CD4-positive, alpha-beta T cell treated with Interleukin-2 at 100 ng/mL for 4 hours (primary cell): ENCODE measurements at regions not wholly inside any gene's neighbourhood (a gene's known extent, or its start where the extent isn't known, plus 50 kb on each side); places are given as distances from the start of the nearest gene placed in this dataset.
"Not testable (repeated sequence)": the region's sequence is repeated elsewhere in the genome, so short reads cannot be mapped to it uniquely, and the experiment has no call there.

Source experiments
- DNase-seq: peaks from one replicate; pipeline ENCODE4 v3.0.0-alpha.2; 2020; ENCODE audit warnings: low spot score

DNA sequence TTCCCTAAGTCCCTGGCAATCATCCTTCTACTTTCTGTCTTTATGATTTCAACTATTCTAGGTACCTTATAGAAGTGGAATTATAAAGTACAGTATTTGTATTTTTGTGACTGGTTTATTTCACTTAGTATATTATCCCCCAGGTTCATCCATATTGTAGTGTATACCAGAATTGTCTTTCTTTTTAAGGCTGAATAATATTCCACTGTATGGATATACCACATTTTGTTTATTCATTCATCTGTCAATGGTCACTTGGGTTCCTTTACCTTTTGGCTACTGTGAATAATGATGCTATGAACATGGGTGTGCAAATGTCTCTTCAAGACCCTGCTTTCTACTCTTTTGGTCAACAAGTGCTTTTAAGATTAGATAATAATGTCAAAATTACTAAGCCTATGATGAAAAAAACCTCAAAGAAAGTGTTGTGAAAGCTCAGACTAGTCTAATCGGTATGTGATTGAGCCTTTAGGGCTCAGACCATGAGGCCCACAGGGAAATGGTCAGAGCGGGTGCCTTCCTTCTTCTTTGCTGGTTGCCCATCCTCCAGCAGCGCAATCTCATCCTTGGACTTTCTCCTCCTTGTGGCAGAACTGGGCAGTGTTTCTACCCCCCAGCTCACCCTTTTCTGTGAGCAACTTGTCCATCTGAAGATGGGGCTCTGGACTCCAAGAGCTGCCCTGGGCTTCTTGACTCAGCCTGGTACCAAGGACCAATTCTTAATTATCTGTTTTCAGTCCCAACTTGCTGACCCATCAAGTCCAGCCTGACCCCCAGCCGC lies 105.4 kb downstream of the TTC8 start:
- no peak for DNase-seq

DNA sequence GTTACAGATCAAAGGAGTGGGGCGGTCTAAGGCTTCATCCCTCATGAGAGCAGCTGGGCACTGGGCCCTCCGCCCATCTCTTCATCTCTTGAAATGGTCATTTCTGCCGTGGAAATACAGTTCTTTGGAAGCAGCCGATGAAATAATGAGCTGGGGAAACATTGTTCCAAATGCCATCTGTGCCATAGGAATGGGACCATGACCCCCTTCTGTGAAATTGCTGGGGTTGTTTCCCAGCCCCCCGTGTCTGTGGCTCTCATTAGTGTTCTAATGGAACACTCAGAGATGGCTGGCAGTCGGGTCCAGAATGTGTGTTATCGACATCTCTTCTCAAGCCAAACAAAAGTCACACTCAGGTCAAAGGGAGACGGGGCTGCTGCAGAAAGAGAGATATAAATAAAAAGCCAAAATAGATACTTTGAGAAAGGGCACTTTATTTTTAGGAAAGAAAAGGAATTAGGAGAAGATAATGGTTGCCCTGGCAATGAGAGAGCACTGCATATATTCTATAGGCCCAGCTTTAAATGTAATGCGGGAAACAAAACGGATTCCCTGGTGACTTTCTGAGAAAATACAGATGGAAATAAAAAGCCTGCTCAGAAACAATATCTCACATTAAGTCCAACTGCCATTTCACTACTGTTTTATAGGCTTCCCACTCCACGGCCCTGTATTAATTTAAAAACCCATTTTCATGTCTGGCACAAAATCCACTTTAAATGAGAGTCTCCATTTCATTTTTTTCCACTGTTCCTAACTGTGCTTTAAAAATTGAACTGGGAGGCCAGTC lies 107.1 kb downstream of the TTC8 start:
- DNase-seq: no peak

DNA sequence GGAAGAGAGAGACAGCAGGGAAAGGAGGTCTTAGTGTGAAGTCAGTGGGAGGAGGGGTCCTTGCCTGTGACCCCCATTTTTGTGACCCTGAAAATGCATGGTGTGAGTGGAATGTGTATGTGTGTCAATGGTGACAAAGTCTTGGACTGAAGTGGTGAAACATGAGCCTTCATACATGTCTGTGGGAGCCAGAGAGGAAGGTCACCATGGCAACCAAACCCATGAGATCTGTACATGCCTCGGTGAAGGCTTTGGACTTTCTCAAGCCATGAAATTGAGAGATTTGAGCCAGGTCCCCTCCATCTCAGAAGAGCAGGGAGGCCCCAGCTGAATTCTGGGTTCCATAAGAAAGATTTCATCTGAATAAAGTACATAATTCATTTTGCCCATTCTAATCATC lies 108.7 kb downstream of the TTC8 start:
- DNase-seq: no peak

DNA sequence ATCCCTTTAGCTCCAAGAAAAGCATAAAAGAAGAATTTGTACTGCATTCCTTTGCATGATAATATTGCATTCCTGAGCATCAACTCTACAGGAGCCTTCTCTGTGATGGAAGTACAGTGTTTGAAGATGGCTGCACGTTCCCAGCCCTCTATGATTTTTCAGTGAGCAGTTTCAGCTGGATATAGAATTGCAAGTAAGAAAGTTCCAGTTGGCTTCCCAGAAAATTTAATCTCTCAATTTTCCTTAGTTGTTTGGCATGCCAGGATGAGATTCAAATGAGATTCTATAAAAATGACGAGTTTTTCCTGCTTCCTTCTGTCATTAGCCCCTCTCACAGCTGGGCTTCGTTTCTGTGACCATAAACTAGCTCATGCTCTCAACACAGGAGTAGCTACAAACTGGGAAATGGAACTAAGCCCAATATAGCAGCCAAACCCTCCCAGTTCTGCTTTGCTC lies 109.9 kb downstream of the TTC8 start:
- DNase-seq: no peak

DNA sequence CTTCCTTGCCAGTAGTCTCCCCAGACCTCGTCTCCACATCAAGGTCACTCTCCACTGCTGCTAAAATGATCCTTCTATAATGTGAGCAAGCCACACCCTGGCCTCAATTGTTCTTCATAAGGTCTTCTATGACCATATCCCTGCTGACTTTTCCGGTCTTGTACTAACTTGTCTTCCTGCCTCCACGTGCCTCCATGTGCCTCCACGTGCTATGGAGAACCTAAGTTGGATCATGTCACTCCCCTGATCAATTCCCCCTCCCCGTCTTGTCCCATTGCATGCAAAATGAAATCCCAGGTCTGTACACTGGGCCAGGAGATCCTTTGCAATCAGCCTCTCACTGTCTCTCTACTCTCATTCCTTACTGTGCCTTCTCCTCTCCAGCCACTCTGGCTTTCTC lies 110.6 kb downstream of the TTC8 start:
- DNase-seq: no peak

DNA sequence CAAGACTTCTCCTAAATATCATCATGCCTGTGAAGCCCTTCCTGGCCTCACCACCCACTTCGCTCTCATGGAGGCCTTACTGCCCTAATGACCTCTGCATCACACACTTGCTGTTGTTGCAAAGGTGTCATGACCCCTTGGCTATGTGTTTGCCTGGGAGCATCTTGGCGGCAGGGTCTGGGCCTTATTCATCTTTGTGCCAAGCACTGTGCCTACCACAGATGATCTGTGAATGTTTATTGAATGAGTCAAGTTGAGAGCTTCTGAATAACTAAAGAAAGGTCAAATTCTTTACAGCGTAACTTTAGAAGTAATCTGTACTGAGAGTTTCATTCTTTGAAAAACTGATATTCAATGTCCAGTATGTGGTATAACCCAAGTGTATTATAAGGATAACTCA lies 113.3 kb downstream of the TTC8 start:
- no peak for DNase-seq

DNA sequence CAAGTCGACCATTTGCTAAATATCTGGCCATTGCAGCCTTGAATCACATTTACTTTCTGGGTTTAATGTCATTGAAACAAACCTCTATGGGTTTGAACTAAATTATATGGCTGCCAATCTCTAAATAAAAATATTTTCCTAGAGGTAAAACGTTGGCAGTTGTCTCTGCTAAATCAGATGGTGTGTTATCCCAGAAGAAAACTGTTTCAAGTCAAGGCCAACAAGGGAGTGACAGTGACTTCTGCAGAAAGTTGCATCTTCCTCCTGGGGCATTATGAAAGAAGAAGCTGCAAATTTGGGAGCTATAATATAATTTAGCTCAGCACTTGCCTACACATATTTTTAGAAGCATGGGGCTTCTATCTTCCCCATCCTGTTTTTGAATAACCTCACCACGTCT lies 116.2 kb downstream of the TTC8 start:
- DNase-seq: no peak

DNA sequence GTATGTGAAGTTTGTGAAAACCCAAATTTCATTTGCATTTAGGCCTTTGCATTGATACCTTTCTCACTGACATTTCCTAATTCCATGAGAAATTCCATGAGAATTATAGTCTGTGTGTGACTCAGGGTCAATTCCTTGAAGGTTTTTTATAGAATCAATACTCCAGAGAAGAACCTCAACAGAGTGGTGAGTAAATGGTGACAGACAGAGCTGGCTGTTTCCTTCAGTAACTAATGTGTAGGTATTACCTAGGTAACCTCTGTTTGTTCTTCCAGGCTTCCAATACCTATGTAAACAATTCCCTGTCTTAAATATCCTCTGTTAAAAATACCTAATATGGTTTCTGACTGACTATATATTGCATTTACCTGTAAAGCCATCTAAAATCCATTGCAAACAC lies 117.0 kb downstream of the TTC8 start:
- DNase-seq: no peak

DNA sequence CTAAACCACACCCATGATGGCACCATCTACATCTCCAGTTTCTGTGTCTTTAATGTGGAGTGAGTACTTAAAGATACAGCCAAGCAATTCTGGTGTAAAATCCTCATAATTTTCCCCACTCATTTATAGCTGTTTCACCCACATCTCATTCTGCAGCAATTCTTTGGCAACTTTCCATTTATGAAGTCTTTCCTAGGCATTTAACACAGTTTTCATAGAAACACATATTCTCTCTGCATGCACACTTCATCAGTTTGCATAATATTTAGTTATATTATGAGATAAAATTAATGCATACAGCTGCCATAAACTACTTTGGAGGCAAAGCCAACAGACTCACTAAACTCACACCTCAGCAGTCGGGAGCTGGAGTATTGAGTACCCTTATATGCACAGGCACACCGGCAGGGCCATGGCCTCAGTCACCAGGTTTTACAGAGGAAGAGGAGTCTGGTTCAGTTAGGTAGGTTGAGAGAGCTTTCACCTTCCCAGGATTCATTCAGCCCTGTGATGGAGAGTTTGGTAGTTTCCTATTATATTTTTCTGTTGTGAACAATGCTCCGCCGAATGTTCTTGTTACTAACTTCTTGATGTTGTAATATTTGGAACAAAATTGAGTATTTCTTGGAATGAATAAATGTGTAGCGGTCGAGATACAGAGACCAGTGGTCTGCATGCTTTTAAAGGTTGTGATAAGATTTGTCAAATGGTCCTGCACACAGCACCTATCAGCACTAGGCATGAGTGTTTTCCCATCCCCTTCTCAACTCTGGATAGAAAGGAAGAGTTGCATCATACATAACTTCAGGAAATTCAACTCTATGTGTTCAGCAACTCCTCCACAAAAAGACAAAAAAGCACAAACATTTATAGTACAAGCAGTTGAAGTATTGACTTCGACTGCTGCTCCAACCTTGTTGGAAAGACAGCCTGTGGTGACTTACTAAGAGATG lies 123.5 kb downstream of the TTC8 start:
- DNase-seq: no peak

DNA sequence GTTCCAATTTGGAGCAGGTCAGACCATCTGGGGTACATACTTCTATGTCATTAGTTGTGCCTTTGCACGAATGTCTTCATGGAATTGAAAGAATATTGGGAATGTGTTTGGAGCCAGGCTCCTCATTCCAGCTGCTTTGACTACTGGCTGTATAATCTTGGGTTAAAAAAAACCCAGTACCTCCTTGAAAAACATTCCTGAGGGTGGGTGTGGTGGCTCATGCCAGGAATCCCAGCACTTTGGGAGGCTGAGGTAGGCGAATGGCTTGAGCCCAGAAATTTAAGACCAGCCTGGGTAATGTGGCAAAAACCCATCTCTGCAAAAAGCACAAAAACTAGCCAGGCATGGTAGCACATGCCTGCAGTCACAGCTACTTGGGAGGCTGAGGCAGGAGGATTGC lies 125.6 kb downstream of the TTC8 start:
- DNase-seq: no peak

DNA sequence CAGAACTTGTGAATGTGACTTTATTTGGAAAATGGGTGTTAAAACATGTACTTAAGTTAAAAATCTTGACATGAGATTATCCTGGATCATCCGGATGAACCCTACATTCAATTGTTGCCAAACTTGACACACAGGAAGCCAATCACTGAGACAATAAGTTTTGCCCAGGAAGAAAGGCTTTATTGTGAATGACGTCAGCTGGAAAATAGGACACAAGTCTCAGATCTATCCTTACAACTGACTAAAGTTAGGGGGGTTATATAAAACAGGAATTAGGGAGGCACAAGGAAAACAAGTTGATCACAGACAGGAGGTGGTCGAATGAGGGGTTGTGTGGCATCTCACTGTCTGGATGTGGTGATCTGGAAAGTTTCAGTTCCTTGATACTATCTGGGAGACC lies 126.9 kb downstream of the TTC8 start:
- DNase-seq: no peak

DNA sequence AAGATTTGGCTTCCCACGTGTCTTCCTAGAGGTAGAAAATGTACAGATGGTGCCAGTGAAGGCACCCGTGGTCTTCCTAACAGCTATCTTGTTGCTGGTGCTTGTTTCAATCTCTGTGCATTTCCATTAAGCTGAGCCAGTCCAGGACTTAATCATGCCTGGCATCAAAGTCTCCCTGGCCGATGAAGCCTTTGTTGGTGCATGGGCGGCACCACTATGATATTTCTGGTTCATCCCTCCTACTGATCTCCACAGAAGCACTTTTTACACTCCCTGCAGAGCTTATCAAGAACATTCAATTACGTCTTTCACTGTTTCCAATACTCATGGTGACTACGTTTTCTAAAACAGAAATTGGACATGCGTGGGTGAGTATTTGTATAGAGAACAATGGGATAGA lies 128.4 kb downstream of the TTC8 start:
- no peak for DNase-seq

DNA sequence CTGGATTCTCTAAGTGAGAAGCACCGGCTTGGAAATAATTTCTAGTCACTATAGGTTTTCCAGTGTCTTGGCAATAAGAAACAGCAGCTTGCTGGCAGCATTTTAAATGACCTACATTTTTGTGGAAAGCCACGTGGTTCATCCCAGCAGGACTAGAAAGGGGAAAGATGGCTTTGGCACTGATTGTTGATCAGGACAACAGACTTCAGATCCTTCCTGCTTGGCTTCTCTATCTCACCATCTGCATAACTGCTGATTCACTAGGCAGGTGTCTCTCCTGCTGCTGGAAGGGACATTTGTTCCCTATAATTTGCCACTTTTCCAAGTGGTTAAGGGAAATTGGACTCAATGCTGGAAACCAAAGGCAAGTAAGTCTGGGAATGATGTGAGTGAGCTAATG lies 131.0 kb downstream of the TTC8 start:
- DNase-seq: no peak

DNA sequence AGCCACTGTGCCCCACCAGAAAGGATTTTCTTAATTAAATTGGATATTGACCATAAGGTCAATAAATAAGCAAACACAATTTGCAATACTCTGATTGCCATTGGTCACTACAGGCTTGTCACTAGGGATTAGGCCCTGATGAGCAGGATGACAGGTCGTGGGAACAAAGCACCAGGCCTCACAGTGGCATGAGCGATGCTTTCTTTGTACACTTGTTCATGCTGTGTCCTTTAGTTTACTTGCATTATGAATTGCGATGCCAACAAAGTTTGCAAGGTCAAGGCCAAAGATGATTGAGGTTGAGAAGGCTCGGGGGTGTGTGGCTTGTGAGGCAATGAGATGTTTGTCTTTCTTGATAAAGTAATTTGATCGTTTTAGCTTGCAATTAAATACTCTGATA lies 136.0 kb downstream of the TTC8 start:
- no peak for DNase-seq

DNA sequence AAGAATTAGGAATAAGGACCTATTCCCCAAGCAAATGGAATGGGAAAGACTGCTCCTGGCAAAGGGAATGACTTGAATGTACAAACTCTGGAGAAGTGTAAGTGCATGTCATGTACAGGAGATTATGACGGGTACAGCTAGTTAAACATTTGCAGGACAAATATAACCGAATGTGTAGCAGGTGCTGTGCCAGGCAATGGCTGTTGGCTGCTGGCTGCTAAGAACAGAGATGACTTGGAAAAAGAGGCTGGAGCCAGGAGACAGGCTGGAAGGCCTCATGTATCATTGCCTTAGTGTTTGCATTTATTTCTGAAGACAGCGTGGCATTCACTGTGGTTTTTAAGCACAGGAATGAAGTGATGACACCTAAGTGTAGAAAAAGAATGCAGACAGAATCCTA lies 136.8 kb downstream of the TTC8 start:
- DNase-seq: no peak

DNA sequence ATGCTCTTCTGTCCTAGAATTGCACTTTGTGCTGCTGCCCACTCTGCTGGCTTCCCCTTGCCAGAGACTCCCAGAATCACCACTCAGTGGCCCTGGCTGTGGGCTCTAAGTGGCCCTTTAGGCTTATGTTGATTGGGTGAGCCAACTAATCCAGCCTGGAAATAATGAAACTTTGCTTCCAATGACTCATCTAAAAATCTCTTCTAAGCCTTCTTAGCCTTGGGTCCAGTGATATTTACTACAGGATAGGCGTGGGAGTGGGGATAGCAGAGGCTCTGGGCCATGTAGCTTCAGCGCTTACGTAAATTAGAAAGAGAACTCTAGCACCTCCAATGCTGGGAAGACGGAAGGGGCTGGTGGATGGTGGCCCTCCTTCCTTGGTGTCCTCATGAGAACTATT lies 137.9 kb downstream of the TTC8 start:
- no peak for DNase-seq

DNA sequence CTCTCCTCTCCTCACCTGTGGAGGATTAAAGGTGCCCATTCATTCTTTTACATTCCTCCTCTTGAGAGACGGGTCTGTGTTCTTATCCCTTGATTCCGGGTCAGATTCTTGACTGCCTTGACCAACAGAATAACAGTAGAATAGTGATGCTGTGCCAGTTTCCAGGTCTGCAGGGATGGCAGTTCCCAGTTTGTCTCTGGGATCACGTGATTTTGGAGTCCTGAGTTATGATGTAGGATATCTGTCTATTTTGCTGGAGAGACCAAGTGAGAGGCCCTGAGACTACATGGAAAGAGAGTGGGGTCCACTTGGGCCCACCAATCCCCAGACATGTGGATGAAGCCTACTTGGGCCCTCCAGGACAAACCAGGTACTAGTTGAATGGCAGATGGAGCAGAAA lies 142.8 kb downstream of the TTC8 start:
- no peak for DNase-seq

DNA sequence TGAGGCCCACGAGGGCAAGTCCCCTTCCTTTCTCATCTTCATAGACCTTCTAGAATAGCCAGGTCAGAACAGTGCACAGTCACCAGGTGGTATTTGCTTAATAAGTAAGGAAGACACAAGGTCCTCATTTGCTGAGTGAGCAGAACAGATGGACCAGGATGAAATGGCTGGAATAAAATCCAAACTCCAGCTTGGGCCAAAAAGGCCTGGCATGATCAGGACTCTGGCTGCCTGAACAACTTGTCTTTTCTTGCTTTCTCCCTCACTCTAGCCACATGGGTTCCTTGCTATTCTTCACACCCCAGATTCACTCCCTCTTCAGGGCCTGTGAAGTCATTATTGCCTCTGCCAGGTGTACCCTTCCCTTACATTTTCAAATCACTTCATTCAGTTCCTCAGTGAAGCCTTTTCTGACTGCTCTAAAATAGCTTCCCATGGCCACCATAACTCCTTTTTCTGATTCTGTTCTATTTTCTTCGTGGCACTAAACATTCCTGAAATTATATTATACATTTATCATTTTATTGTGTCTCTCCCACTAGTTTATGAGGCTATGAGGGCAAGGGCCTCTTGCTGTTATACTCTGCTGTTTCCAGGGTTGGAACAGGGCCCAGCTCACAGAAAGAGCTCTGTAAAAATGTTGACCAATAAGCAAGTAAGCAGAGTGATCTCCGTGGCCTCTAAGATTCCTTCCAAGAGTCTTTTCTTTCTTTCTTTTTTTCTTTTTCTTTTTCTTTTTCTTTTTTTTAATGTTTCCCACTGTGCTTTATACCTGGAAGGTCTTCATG lies 150.8 kb downstream of the TTC8 start:
- DNase-seq: no peak

DNA sequence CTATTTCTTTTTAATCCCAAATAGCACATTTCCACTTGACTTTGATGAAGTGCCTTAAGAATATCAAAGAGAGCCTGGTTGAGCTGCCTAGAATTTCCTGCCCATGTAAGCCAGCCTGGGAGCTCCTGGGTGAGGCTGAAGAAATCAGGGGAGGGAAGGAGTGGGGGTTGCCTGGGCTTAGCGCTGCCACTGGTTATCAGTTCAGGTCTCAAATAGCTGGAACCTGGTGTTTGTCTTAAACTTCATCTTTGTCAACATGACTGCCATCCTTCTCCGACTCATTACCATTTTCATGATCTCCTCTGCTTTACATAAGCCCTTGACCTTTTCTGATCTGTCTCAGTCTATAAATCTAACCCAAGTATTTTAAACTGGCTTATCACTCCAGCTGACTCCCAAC lies 151.5 kb downstream of the TTC8 start:
- DNase-seq: no peak

DNA sequence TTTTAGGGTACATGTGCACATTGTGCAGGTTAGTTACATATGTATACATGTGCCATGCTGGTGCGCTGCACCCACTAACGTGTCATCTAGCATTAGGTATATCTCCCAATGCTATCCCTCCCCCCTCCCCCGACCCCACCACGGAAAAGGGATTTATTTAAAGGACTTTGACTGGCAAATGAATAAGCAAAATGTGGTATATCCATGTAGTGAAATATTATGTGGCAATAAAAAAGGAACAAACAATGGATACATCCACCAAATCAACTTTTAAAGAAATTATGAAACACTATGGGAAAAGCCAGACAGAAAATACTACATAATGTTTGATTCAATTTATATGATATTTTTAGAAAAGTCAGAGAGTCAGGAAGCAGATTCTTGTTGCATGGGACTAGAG lies 156.5 kb downstream of the TTC8 start:
- DNase-seq: not testable (repeated sequence)

DNA sequence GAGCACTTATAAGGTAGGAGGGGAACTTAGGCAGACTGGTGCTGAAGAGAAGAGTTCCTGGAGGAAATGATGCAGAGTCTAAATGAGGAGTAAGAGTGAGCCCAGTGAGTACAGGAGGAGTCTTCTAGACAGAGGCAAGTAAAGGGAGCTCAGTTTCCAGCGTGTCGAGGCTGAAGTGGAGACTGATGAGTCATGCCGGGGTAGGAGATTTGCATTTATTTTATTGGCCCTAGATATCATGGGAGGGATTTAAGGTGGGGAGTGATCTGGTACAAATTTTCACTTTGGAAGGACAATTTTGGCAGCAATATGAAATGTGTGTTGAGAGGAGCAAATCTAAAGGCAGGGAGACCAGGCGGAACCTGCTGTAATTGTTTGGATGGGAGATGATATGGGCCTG lies 157.5 kb downstream of the TTC8 start:
- no peak for DNase-seq

DNA sequence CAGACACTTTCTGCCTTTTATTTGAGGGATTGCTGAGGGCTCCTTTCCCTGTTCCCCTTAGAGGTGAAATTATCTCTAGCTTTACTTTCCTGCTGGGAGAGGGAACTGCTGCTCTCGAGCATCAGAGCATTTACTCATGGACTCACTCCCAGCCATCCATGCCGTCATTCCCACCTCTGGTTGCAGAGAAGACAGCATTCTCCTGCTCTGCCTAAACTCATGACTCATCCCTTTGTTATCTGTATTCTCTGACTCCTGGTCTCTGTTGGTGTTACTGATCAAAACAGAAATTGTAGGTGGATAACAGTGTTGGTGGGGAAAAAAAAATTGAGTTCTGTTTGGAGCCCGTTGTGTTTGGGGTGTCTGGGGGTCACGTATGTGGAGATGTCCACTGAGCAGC lies 159.3 kb downstream of the TTC8 start:
- no peak for DNase-seq
